ENCODE measurements at regions not wholly inside any gene's neighbourhood (a gene's known extent, or its start where the extent isn't known, plus 50 kb on each side); places are given as distances from the start of the nearest gene placed in this dataset.

GRCh38 chr9:88274078-88274477 is 114.2 kb upstream of the SPIN1 start:
- Histone ChIP-seq H3F3A (ENCODE audit: low read depth) (no peaks in the 10 kb centered on the region), H3K36me3 (ENCODE audit: insufficient read depth, low read length) (no peaks in the 10 kb centered on the region), H3K9ac (ENCODE audit: low read depth, low read length, poor library complexity, severe bottlenecking) (no peak overlapping the region), H3K4me3 (ENCODE audit: low read length, poor library complexity, severe bottlenecking) (no peak overlapping the region), H3K79me2 (ENCODE audit: insufficient read depth, low read length) (no peaks in the 10 kb centered on the region), H3K27me3 (ENCODE audit: insufficient read depth, low read length, poor library complexity, severe bottlenecking) (no peaks in the 10 kb centered on the region), H4K20me1 (ENCODE audit: insufficient read depth, low read length, poor library complexity, severe bottlenecking) (no peaks in the 10 kb centered on the region), H3K9me3 (ENCODE audit: insufficient read depth, low read depth, low read length) (no peaks in the 10 kb centered on the region), H3K4me1 (ENCODE audit: insufficient read depth, low read length, poor library complexity, severe bottlenecking) (no peaks in the 10 kb centered on the region), H3K4me2 (ENCODE audit: low read depth, low read length, poor library complexity, severe bottlenecking) (no peak overlapping the region), H3K9me2 (replicated peaks; ENCODE audit: low read depth, low read length) (no peaks in the 10 kb centered on the region), H2AFZ (ENCODE audit: low read length) (no peak overlapping the region)
- TF ChIP-seq CTCF (conservative IDR thresholded peaks at IDR 0.05; ENCODE audit: low read length) (no peak), EZH2phosphoT487 (IDR thresholded peaks at IDR 0.05; ENCODE audit: borderline replicate concordance) (no peak)

DNA sequence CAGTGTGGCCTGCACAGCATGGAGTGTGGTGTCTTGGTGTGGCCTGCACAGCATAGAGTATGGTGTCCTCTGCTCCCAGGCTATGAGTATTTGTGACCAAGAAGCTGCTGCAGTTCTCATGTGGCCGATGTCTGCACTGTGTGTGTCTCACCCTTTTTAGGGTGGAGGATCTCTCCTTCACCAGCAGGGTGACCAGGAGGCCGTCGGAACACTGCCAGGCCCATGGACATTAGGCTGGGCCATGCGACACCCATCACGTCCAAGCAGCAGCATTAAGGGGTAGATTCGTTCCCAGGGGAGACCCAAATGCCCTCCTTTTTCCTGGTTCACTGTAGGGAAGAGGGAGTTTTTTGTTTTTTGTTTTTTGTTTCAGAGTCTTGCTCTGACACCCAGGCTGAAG is 115.3 kb upstream of the SPIN1 start:
- H2AFZ ChIP-seq (ENCODE audit: low read length) = no peak overlapping the region
- no peaks in the 10 kb centered on the region for H3K36me3 ChIP-seq (ENCODE audit: insufficient read depth, low read length)
- H3K4me3 ChIP-seq (ENCODE audit: low read length, poor library complexity, severe bottlenecking) = no peak overlapping the region

GRCh38 chr9:88270413-88270812 is 117.8 kb upstream of the SPIN1 start:
- no peaks in the 10 kb centered on the region for H3K9me3 ChIP-seq (ENCODE audit: insufficient read depth, low read depth, low read length)
- no peak overlapping the region for H2AFZ ChIP-seq (ENCODE audit: low read length)
- no peaks in the 10 kb centered on the region for H4K20me1 ChIP-seq (ENCODE audit: insufficient read depth, low read length, poor library complexity, severe bottlenecking)
- H3K4me3 ChIP-seq (ENCODE audit: low read length, poor library complexity, severe bottlenecking) = no peak overlapping the region
- H3K9ac ChIP-seq (ENCODE audit: low read depth, low read length, poor library complexity, severe bottlenecking) = no peak overlapping the region
- no peaks in the 10 kb centered on the region for H3K9me2 ChIP-seq (replicated peaks; ENCODE audit: low read depth, low read length)
- no peak overlapping the region for H3K4me2 ChIP-seq (ENCODE audit: low read depth, low read length, poor library complexity, severe bottlenecking)
- TF ChIP-seq CTCF (conservative IDR thresholded peaks at IDR 0.05; ENCODE audit: low read length) = no peak
- TF ChIP-seq EZH2phosphoT487 (IDR thresholded peaks at IDR 0.05; ENCODE audit: borderline replicate concordance) = no peak
- H3K36me3 ChIP-seq (ENCODE audit: insufficient read depth, low read length) = no peaks in the 10 kb centered on the region
- H3F3A ChIP-seq (ENCODE audit: low read depth) = no peaks in the 10 kb centered on the region
- H3K27me3 ChIP-seq (ENCODE audit: insufficient read depth, low read length, poor library complexity, severe bottlenecking) = no peaks in the 10 kb centered on the region
- no peaks in the 10 kb centered on the region for H3K4me1 ChIP-seq (ENCODE audit: insufficient read depth, low read length, poor library complexity, severe bottlenecking)
- no peaks in the 10 kb centered on the region for H3K79me2 ChIP-seq (ENCODE audit: insufficient read depth, low read length)

More for the DNA sequence above, 115.3 kb upstream of the SPIN1 start:
- no peak for TF ChIP-seq CTCF (conservative IDR thresholded peaks at IDR 0.05; ENCODE audit: low read length)
- TF ChIP-seq EZH2phosphoT487 (IDR thresholded peaks at IDR 0.05; ENCODE audit: borderline replicate concordance) = no peak
- H3K4me1 ChIP-seq (ENCODE audit: insufficient read depth, low read length, poor library complexity, severe bottlenecking) = no peaks in the 10 kb centered on the region
- H3F3A ChIP-seq (ENCODE audit: low read depth) = no peaks in the 10 kb centered on the region
- H4K20me1 ChIP-seq (ENCODE audit: insufficient read depth, low read length, poor library complexity, severe bottlenecking) = no peaks in the 10 kb centered on the region
- no peaks in the 10 kb centered on the region for H3K79me2 ChIP-seq (ENCODE audit: insufficient read depth, low read length)
- H3K9ac ChIP-seq (ENCODE audit: low read depth, low read length, poor library complexity, severe bottlenecking) = no peak overlapping the region
- H3K4me2 ChIP-seq (ENCODE audit: low read depth, low read length, poor library complexity, severe bottlenecking) = no peak overlapping the region
- H3K9me2 ChIP-seq (replicated peaks; ENCODE audit: low read depth, low read length) = no peaks in the 10 kb centered on the region
- H3K27me3 ChIP-seq (ENCODE audit: insufficient read depth, low read length, poor library complexity, severe bottlenecking) = no peaks in the 10 kb centered on the region
- H3K9me3 ChIP-seq (ENCODE audit: insufficient read depth, low read depth, low read length) = no peaks in the 10 kb centered on the region

Data from Loucy (cell line).